GDM1 (cell line): ENCODE measurements at regions not wholly inside any gene's neighbourhood (a gene's known extent, or its start where the extent isn't known, plus 50 kb on each side); places are given as distances from the start of the nearest gene placed in this dataset.

Experiments
- DNase-seq: peaks from one replicate; lab custom pipeline; 2025; lab: John Stamatoyannopoulos, UW

GRCh38 chr5:159855476-159856191, 60.6 kb upstream of the ADRA1B start:
- no peak for DNase-seq

DNA sequence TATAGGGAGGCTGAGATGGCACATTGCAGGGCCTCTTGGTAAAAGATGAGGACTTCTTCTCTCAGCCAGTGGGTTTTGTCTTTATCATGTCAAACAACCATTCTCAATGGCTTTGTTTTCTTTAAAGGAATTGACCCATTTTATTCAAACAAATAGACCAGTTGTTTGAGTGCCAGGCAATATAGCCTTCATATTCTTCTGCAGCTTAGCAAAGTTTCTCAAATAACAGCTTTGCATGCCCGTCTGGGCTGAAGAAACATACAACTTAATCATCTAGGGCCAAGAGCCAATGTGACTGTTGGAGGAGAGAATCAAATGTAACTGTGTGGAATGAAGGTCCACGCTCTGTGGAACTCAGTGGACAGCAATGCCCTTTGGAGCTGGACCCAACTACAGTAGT, 57.4 kb upstream of the ADRA1B start:
- DNase-seq = no peak

GRCh38 chr5:159861086-159861485, 55.2 kb upstream of the ADRA1B start:
- DNase-seq = no peak

DNA sequence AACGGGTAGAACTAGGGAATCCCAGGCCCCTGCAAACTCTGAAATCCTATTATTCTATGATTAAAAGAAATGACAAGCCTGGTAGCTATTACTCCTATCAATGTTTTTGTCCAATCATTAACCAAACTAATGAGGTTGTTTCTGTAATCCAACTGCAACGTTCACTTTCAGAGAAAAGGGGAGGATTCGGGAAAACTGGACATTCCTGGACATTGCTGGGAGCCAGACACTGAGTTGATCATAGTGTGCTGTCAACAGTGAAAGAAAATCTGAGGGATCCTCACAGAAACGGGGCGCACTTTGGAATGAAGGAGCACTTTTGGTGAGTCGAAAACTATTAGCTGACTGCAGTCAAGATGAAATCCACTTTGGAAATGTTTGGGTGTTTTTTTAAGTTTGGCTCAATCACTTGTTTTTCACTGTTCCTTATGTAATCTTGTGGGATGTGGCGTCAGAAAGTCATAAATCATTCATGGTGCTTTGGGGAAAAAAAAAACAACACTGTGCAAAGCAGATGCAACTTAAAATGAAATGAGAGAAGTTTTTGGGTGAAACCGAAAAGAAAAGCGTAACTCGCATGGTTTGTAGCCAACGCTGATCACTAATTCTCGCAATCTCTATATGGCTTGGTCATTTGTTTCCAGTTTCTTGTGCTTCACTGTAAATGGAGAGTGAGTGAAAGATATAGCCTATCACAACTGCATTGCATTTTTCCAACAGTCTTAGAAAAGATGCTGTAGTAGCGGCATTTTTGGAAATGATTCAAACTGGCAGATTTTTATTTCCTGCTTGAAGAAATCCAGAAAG, 51.2 kb upstream of the ADRA1B start:
- no peak for DNase-seq

DNA sequence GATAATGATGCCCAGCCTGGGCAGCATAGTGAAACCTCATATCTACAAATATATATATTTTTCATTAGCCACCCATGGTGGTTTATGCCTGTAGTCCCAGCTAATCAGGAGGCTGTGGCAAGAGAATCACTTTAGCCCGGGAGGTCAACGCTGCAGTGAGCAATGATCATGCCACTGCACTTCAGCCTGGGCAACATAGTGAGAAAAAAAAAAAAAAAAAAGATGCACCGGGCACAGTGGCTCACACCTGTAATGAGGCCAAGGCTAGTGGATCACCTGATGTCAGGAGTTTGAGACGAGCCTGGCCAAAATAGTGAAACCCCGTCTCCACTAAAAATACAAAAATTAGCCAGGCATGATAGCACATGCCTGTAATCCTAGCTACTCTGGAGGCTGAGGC, 50.2 kb upstream of the ADRA1B start:
- no peak for DNase-seq
